GM12892 (cell line): ENCODE measurements at regions not wholly inside any gene's neighbourhood (a gene's known extent, or its start where the extent isn't known, plus 50 kb on each side); places are given as distances from the start of the nearest gene placed in this dataset.

Experiments
- DNase-seq: peaks from one replicate; pipeline ENCODE4 v3.0.0; 2011; ENCODE audit not compliant: insufficient read length
- FAIRE-seq: peaks from 2 replicates; lab custom pipeline; 2011; peaks lifted over from hg19 to GRCh38; lab: Jason Lieb, UNC
- POLR2A ChIP-seq: IDR thresholded peaks from 2 replicates; pipeline ENCODE4 v1.6.1; 2011; ENCODE audit warnings: low read depth, low read length, control low read depth
- POLR2AphosphoS5 ChIP-seq: IDR thresholded peaks from 2 replicates; pipeline ENCODE4 v1.6.1; 2011; ENCODE audit warnings: low read depth, low read length, control low read depth
- TAF1 ChIP-seq: IDR thresholded peaks from 2 replicates; pipeline ENCODE4 v1.6.1; 2011; ENCODE audit warnings: low read depth, mild to moderate bottlenecking, control low read depth, low read length, borderline replicate concordance

DNA sequence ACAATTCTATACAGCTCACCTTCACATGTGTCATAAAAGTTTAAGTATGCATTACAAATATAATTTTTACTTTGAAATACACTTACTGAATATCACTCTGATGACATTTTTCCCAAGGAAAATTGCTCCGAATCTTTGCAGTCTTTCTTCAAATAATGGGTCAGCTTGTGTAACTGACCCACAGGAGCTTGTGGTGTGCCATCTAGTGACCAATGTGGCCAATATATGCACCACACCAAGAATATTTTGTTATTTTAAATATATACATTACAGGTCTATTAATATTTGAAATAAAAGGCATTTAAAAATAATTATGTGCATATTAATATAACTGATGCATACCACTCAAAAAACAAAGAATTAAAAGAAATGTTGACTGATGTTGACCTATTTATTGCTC lies 271.4 kb downstream of the TBX15 start:
- DNase-seq (no peak), FAIRE-seq (no peak)
- no peak for TF ChIP-seq TAF1
- TF ChIP-seq POLR2AphosphoS5: no peak
- no peak for TF ChIP-seq POLR2A

DNA sequence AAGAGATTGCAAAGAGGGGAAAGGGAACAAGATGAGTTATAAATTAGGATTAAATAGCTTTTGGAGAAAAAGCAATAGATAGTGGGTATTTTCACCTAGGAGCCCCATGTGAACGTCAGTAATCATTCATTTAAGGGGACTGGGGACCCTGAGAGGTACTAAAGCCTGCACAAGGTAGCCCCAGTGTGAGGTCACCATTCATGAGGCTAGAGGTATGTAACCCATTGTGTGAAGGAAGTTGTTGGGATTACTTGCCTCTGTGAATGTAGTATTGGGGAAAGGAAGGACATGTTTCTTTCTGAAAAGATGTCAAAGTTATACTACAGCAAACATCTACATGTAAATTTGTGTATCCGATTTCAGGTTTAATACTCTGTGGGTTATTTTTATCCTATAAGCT lies 276.8 kb downstream of the TBX15 start:
- no peak for DNase-seq
- no peak for FAIRE-seq
- TF ChIP-seq POLR2A: no peak
- TF ChIP-seq POLR2AphosphoS5: no peak
- no peak for TF ChIP-seq TAF1

DNA sequence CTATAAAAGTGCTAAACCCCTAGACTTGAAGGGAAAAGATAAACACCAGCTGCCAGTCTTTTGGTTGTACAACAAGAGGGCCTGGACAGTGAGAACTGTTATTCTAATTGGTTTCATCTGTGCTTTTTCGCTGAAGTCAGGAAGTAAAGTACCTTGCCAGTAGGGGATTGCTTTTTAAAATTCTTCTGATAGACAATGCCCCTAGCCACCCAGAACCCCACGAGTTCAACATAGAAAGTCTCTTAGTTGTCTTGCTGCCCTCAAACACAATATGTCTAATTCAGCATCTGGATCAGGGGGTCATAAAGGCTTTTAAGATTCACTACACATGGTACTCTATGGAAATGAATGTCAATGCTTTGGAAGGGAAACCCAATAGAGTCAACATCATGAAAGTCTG lies 289.2 kb downstream of the TBX15 start:
- no peak for DNase-seq
- FAIRE-seq: no peak
- no peak for TF ChIP-seq POLR2A
- TF ChIP-seq POLR2AphosphoS5: no peak
- TF ChIP-seq TAF1: no peak

GRCh38 chr1:118692143-118692542 lies 296.0 kb downstream of the TBX15 start:
- DNase-seq (no peak), FAIRE-seq (no peak)
- no peak for TF ChIP-seq TAF1
- no peak for TF ChIP-seq POLR2AphosphoS5
- TF ChIP-seq POLR2A: no peak

- TF ChIP-seq TAF1 (no peak), POLR2A (no peak)
- no peak for DNase-seq
- FAIRE-seq: no peak
Observed at GRCh38 chr1:118688891-118689290, 299.3 kb downstream of the TBX15 start.

DNA sequence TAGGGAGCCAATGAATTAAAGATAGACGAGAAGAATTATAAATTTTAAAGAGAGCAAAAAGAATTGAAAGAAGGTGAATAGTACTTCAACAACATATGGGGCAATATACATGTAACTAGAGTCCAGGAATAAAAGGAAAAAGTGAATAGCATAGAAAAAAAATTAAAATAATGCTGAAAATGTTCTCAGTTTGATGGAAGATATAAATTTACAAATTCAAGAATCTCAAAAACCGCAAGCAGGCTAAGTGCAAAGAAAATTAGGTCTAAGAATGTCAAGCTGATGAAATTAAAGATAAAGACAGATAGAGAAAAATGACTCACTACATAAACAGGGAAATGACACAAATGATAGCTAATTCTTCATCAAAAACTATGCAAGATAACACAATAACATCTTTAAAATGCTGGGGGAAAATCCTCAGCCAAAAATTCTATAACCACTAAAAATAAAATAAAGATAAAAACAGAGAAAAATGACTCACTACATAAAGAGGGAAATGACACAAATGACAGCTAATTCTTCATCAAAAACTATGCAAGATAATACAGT lies 326.3 kb downstream of the TBX15 start:
- TF ChIP-seq POLR2AphosphoS5: no peak
- no peak for TF ChIP-seq TAF1
- no peak for TF ChIP-seq POLR2A
- FAIRE-seq (no peak), DNase-seq (no peak)

GRCh38 chr1:118660769-118661168 lies 327.4 kb downstream of the TBX15 start:
- no peak for TF ChIP-seq POLR2AphosphoS5
- TF ChIP-seq POLR2A: no peak
- no peak for TF ChIP-seq TAF1
- FAIRE-seq: no peak

DNA sequence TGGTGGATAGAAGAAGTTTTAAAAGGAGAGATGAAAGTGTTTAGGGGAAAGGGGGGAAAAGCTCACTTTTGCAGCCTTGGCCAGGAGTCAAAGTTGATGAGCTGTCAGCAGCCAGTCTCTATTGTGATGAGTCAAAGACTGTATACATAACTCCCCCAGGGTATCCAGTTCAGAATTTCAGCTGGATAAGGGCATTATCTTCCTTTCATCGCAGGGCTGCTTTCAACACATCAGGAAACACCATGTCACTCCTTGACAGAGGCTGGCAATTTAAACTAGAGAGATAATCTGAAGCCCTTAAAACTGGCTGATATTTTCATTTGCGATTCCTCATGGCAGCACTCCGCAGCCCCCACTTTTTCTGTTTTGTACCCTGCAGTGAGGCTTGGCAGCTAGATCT lies 328.5 kb downstream of the TBX15 start:
- TF ChIP-seq TAF1 (no peak), POLR2AphosphoS5 (no peak), POLR2A (no peak)
- FAIRE-seq (no peak), DNase-seq (no peak)

More at GRCh38 chr1:118660769-118661168, 327.4 kb downstream of the TBX15 start:
- DNase-seq: no peak

GRCh38 chr1:118650107-118650807 lies 337.9 kb downstream of the TBX15 start:
- FAIRE-seq (no peak), DNase-seq (no peak)
- TF ChIP-seq POLR2AphosphoS5 (no peak), TAF1 (no peak), POLR2A (no peak)

GRCh38 chr1:118649369-118650106 lies 338.6 kb downstream of the TBX15 start:
- no peak for TF ChIP-seq POLR2A
- no peak for TF ChIP-seq TAF1
- no peak for TF ChIP-seq POLR2AphosphoS5
- DNase-seq (no peak), FAIRE-seq (no peak)

DNA sequence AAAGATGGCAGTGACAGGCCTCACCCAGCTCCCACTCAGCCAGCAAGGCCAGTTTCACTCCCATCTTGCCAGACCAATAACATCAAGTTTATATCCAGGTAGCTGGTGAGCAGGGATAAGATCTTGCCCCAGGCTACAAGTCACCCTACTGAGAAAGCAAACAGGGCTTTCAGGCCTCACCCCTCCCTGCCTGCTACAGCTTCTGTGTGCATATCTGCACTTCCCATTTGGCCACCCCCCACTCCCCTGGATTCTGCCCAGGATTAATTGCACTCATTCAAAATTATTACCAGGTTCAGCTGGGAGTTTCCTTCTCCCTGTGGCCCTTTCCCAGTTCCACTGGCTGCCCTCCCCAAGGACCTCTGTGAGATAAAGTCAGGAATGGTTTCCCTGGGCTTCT lies 352.1 kb downstream of the TBX15 start:
- FAIRE-seq: no peak

GRCh38 chr1:118627435-118627834 lies 360.7 kb downstream of the TBX15 start:
- TF ChIP-seq TAF1 (no peak), POLR2AphosphoS5 (no peak), POLR2A (no peak)
- FAIRE-seq (no peak), DNase-seq (no peak)

More for the DNA sequence above, 352.1 kb downstream of the TBX15 start:
- TF ChIP-seq TAF1: no peak
- no peak for TF ChIP-seq POLR2A
- no peak for TF ChIP-seq POLR2AphosphoS5
- no peak for DNase-seq

DNA sequence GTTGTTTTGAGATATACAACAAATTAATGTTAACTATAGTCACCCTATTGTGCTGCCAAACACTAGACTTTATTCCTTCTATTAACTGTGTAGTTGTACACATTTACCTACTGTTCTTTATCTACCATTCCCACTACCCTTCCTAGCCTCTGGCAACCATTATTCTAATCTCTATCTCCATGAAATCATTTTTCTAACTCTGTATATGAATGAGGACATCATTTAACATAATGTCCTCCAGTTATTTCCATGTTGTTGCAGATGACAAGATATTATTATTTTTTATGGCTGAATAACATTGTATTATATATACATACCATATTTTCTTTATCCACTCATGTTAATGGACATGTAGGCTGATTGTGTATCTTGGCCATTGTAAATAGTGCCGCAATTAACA lies 366.3 kb downstream of the TBX15 start:
- FAIRE-seq: no peak
- no peak for DNase-seq
- TF ChIP-seq TAF1 (no peak), POLR2AphosphoS5 (no peak), POLR2A (no peak)
